Fibroblast of lung (primary cell): ENCODE measurements at regions not wholly inside any gene's neighbourhood (a gene's known extent, or its start where the extent isn't known, plus 50 kb on each side); places are given as distances from the start of the nearest gene placed in this dataset.

Experiments used
- DNase-seq, 2 donors: peaks; one replicate each; pipeline versions ENCODE4 v3.0.0 to v3.0.0-alpha.2; 2010; ENCODE audit warnings: low read depth in 2 of 2
- H2AFZ ChIP-seq: 2 replicates; pipeline ENCODE4 v1.5.1; 2012; ENCODE audit warnings: low read length, control low read depth, inconsistent platforms
- H3K27ac ChIP-seq: 2 replicates; pipeline ENCODE4 v1.5.1; 2011; ENCODE audit warnings: low read length, control low read depth; ENCODE audit not compliant: insufficient read depth
- H3K27me3 ChIP-seq: 2 replicates; pipeline ENCODE4 v1.5.1; 2011; ENCODE audit warnings: mild to moderate bottlenecking, low read length; ENCODE audit not compliant: control insufficient read depth, insufficient read depth
- H3K36me3 ChIP-seq: 2 replicates; pipeline ENCODE4 v1.5.1; 2011; ENCODE audit warnings: low read length; ENCODE audit not compliant: control insufficient read depth, insufficient read depth
- H3K4me1 ChIP-seq: 2 replicates; pipeline ENCODE4 v1.5.1; 2011; ENCODE audit warnings: low read length; ENCODE audit not compliant: control insufficient read depth, insufficient read depth; ENCODE audit errors: extremely low read depth
- H3K4me2 ChIP-seq: 2 replicates; pipeline ENCODE4 v1.5.1; 2011; ENCODE audit warnings: low read length, control low read depth; ENCODE audit not compliant: insufficient read depth; ENCODE audit errors: extremely low read depth
- H3K4me3 ChIP-seq, 4 experiments: fragments of 200-600 bp in 1 of 4; sonication (generic) in 1 of 4; replicated peaks in 1 of 4; 2 replicates each; pipeline ENCODE4 v1.5.1; 2011 to 2016; ENCODE audit warnings: low read length in 4 of 4, low read depth in 3 of 4, mild to moderate bottlenecking in 3 of 4, control low read depth in 2 of 4, inconsistent platforms in 1 of 4, mixed read lengths in 1 of 4; ENCODE audit not compliant: insufficient read depth in 1 of 4; ENCODE audit errors: control extremely low read depth in 1 of 4
- H3K79me2 ChIP-seq: 2 replicates; pipeline ENCODE4 v1.5.1; 2012; ENCODE audit warnings: mild to moderate bottlenecking, low read length, inconsistent platforms; ENCODE audit not compliant: control insufficient read depth, insufficient read depth
- H3K9ac ChIP-seq: 2 replicates; pipeline ENCODE4 v1.5.1; 2011; ENCODE audit warnings: mild to moderate bottlenecking, low read length, control low read depth; ENCODE audit not compliant: insufficient read depth
- H3K9me3 ChIP-seq: 2 replicates; pipeline ENCODE4 v1.5.1; 2012; ENCODE audit warnings: low read depth, low read length; ENCODE audit not compliant: control insufficient read depth, insufficient read depth
- H4K20me1 ChIP-seq: 2 replicates; pipeline ENCODE4 v1.5.1; 2011; ENCODE audit warnings: low read length; ENCODE audit not compliant: control insufficient read depth, insufficient read depth; ENCODE audit errors: extremely low read depth
- CTCF ChIP-seq, 2 donors: IDR thresholded peaks in 1 of 2; conservative IDR thresholded peaks in 1 of 2; 1 replicate in 1 of 2; 2 replicates in 1 of 2; pipeline ENCODE4 v1.5.1; 2011 to 2012; ENCODE audit warnings: low read length in 2 of 2, control low read depth in 1 of 2, inconsistent platforms in 1 of 2, low read depth in 1 of 2, mild to moderate bottlenecking in 1 of 2
- EZH2 ChIP-seq: IDR thresholded peaks from 2 replicates; pipeline ENCODE4 v1.5.1; 2012; ENCODE audit warnings: low read length, control low read depth, mild to moderate bottlenecking; ENCODE audit errors: missing control alignments

GRCh38 chr1:18009055-18009454 is 98.5 kb upstream of the IGSF21 start:
- Histone ChIP-seq H3K9me3 (no peaks in the 10 kb centered on the region), H3K27me3 (no peaks in the 10 kb centered on the region), H3K4me3 (no peak overlapping the region), H3K4me1 (no peaks in the 10 kb centered on the region), H2AFZ (no peak overlapping the region), H4K20me1 (no peaks in the 10 kb centered on the region), H3K79me2 (no peaks in the 10 kb centered on the region), H3K36me3 (no peaks in the 10 kb centered on the region), H3K4me2 (no peak overlapping the region), H3K9ac (no peak overlapping the region), H3K27ac (no peak overlapping the region)
- DNase-seq, result no peak
- TF ChIP-seq CTCF (conservative IDR thresholded peaks at IDR 0.05 in 1 of 2, IDR thresholded peaks at IDR 0.05 in 1 of 2; ENCODE audit: low read depth in 1 of 2, low read length in 2 of 2), result no peak

GRCh38 chr1:18009478-18009961 is 98.1 kb upstream of the IGSF21 start:
- H3K9ac ChIP-seq, result no peak overlapping the region
- no peaks in the 10 kb centered on the region for H3K79me2 ChIP-seq
- H3K27me3 ChIP-seq, result no peaks in the 10 kb centered on the region
- no peak overlapping the region for H2AFZ ChIP-seq
- no peaks in the 10 kb centered on the region for H3K9me3 ChIP-seq
- H3K4me3 ChIP-seq, result no peak overlapping the region
- H3K4me2 ChIP-seq, result no peak overlapping the region
- H3K27ac ChIP-seq, result no peak overlapping the region
- H3K4me1 ChIP-seq, result no peaks in the 10 kb centered on the region
- no peaks in the 10 kb centered on the region for H3K36me3 ChIP-seq
- no peak for TF ChIP-seq CTCF (conservative IDR thresholded peaks at IDR 0.05 in 1 of 2, IDR thresholded peaks at IDR 0.05 in 1 of 2; ENCODE audit: low read depth in 1 of 2, low read length in 2 of 2)
- no peak for TF ChIP-seq EZH2
- H4K20me1 ChIP-seq, result no peaks in the 10 kb centered on the region
- no peak for DNase-seq

GRCh38 chr1:18010408-18010807 is 97.2 kb upstream of the IGSF21 start:
- no peaks in the 10 kb centered on the region for H3K79me2 ChIP-seq
- no peaks in the 10 kb centered on the region for H3K9me3 ChIP-seq
- no peak overlapping the region for H3K9ac ChIP-seq
- TF ChIP-seq CTCF (conservative IDR thresholded peaks at IDR 0.05 in 1 of 2, IDR thresholded peaks at IDR 0.05 in 1 of 2; ENCODE audit: low read depth in 1 of 2, low read length in 2 of 2) (no peak), EZH2 (no peak)
- no peaks in the 10 kb centered on the region for H4K20me1 ChIP-seq
- H3K27me3 ChIP-seq, result no peaks in the 10 kb centered on the region
- H3K4me1 ChIP-seq, result no peaks in the 10 kb centered on the region
- H3K4me3 ChIP-seq, result no peak overlapping the region
- no peak overlapping the region for H3K27ac ChIP-seq
- no peak overlapping the region for H2AFZ ChIP-seq
- H3K4me2 ChIP-seq, result no peak overlapping the region
- no peaks in the 10 kb centered on the region for H3K36me3 ChIP-seq
- DNase-seq, result no peak
